ENCODE measurements at regions not wholly inside any gene's neighbourhood (a gene's known extent, or its start where the extent isn't known, plus 50 kb on each side); places are given as distances from the start of the nearest gene placed in this dataset.
A peak's percentile ranks its signal among the peaks of the same experiment; 100 is the strongest.

GRCh38 chr3:178381971-178382448 lies 154.2 kb upstream of the KCNMB2 start:
- H3K9me3 ChIP-seq (ENCODE audit: low read depth, low read length): no peaks in the 10 kb centered on the region; the same call in 1 of the 2 replicates
- TF ChIP-seq EZH2 (IDR thresholded peaks at IDR 0.05) (no peak), POLR2AphosphoS5 (IDR thresholded peaks at IDR 0.05; ENCODE audit: borderline replicate concordance, low read depth, low read length) (no peak), FOXP2 (optimal IDR thresholded peaks at IDR 0.05; ENCODE audit: control extremely low read depth, extremely low read length, insufficient read depth) (no peak)
- no peak for DNase-seq (ENCODE audit: low read depth, low spot score)
- H3K27ac ChIP-seq: no peak overlapping the region
- H3K4me3 ChIP-seq: no peak overlapping the region
- H3K9ac ChIP-seq (ENCODE audit: insufficient read length): no peak overlapping the region
- no peaks in the 10 kb centered on the region for H3K36me3 ChIP-seq (ENCODE audit: insufficient read depth, low read length)

- Histone ChIP-seq H3K36me3 (ENCODE audit: insufficient read depth, low read length) (no peaks in the 10 kb centered on the region), H3K9ac (ENCODE audit: insufficient read length) (no peak overlapping the region), H3K27ac (no peak overlapping the region), H3K4me3 (no peak overlapping the region), H3K9me3 (ENCODE audit: low read depth, low read length) (no peaks in the 10 kb centered on the region; the same call in 1 of the 2 replicates)
- no peak for TF ChIP-seq EZH2 (IDR thresholded peaks at IDR 0.05)
- TF ChIP-seq POLR2AphosphoS5 (IDR thresholded peaks at IDR 0.05; ENCODE audit: borderline replicate concordance, low read depth, low read length): no peak
- no peak for TF ChIP-seq FOXP2 (optimal IDR thresholded peaks at IDR 0.05; ENCODE audit: control extremely low read depth, extremely low read length, insufficient read depth)
- DNase-seq (ENCODE audit: low read depth, low spot score): no peak
Observed at GRCh38 chr3:178382449-178383061, 153.7 kb upstream of the KCNMB2 start.

GRCh38 chr3:178384321-178385230 lies 151.7 kb upstream of the KCNMB2 start:
- Histone ChIP-seq H3K36me3 (ENCODE audit: insufficient read depth, low read length) (no peaks in the 10 kb centered on the region), H3K4me3 (peak overlapping the region; percentile 26), H3K9ac (ENCODE audit: insufficient read length) (peak overlapping the region; percentile 2), H3K27ac (peak overlapping the region; percentile 76), H3K9me3 (ENCODE audit: low read depth, low read length) (no peaks in the 10 kb centered on the region; the same call in 1 of the 2 replicates)
- no peak for DNase-seq (ENCODE audit: low read depth, low spot score)
- TF ChIP-seq EZH2 (IDR thresholded peaks at IDR 0.05): no peak
- no peak for TF ChIP-seq FOXP2 (optimal IDR thresholded peaks at IDR 0.05; ENCODE audit: control extremely low read depth, extremely low read length, insufficient read depth)
- no peak for TF ChIP-seq POLR2AphosphoS5 (IDR thresholded peaks at IDR 0.05; ENCODE audit: borderline replicate concordance, low read depth, low read length)

GRCh38 chr3:178385280-178385952 lies 150.8 kb upstream of the KCNMB2 start:
- peak; percentile 69 for DNase-seq (ENCODE audit: low read depth, low spot score)
- Histone ChIP-seq H3K4me3 (peak overlapping the region; percentile 26), H3K9me3 (ENCODE audit: low read depth, low read length) (no peaks in the 10 kb centered on the region), H3K27ac (peak overlapping the region; percentile 76), H3K9ac (ENCODE audit: insufficient read length) (peak overlapping the region; percentile 2), H3K36me3 (ENCODE audit: insufficient read depth, low read length) (no peaks in the 10 kb centered on the region)
- TF ChIP-seq EZH2 (IDR thresholded peaks at IDR 0.05) (no peak), POLR2AphosphoS5 (IDR thresholded peaks at IDR 0.05; ENCODE audit: borderline replicate concordance, low read depth, low read length) (no peak), FOXP2 (optimal IDR thresholded peaks at IDR 0.05; ENCODE audit: control extremely low read depth, extremely low read length, insufficient read depth) (no peak)

GRCh38 chr3:178386401-178386800 lies 149.8 kb upstream of the KCNMB2 start:
- DNase-seq (ENCODE audit: low read depth, low spot score): no peak
- Histone ChIP-seq H3K9me3 (ENCODE audit: low read depth, low read length) (no peaks in the 10 kb centered on the region), H3K9ac (ENCODE audit: insufficient read length) (no peak overlapping the region), H3K27ac (no peak overlapping the region), H3K4me3 (no peak overlapping the region), H3K36me3 (ENCODE audit: insufficient read depth, low read length) (no peaks in the 10 kb centered on the region)
- TF ChIP-seq FOXP2 (optimal IDR thresholded peaks at IDR 0.05; ENCODE audit: control extremely low read depth, extremely low read length, insufficient read depth) (no peak), EZH2 (IDR thresholded peaks at IDR 0.05) (no peak), POLR2AphosphoS5 (IDR thresholded peaks at IDR 0.05; ENCODE audit: borderline replicate concordance, low read depth, low read length) (no peak)

GRCh38 chr3:178386880-178387279 lies 149.4 kb upstream of the KCNMB2 start:
- no peak for TF ChIP-seq POLR2AphosphoS5 (IDR thresholded peaks at IDR 0.05; ENCODE audit: borderline replicate concordance, low read depth, low read length)
- TF ChIP-seq FOXP2 (optimal IDR thresholded peaks at IDR 0.05; ENCODE audit: control extremely low read depth, extremely low read length, insufficient read depth): no peak
- no peak for TF ChIP-seq EZH2 (IDR thresholded peaks at IDR 0.05)
- Histone ChIP-seq H3K4me3 (no peak overlapping the region), H3K27ac (no peak overlapping the region), H3K9me3 (ENCODE audit: low read depth, low read length) (no peaks in the 10 kb centered on the region), H3K36me3 (ENCODE audit: insufficient read depth, low read length) (no peaks in the 10 kb centered on the region), H3K9ac (ENCODE audit: insufficient read length) (no peak overlapping the region)
- DNase-seq (ENCODE audit: low read depth, low spot score): no peak

- TF ChIP-seq EZH2 (IDR thresholded peaks at IDR 0.05): no peak
- no peak for TF ChIP-seq POLR2AphosphoS5 (IDR thresholded peaks at IDR 0.05; ENCODE audit: borderline replicate concordance, low read depth, low read length)
- TF ChIP-seq FOXP2 (optimal IDR thresholded peaks at IDR 0.05; ENCODE audit: control extremely low read depth, extremely low read length, insufficient read depth): no peak
- DNase-seq (ENCODE audit: low read depth, low spot score): no peak
- no peak overlapping the region for H3K4me3 ChIP-seq
- no peaks in the 10 kb centered on the region for H3K9me3 ChIP-seq (ENCODE audit: low read depth, low read length)
- no peak overlapping the region for H3K27ac ChIP-seq
- H3K36me3 ChIP-seq (ENCODE audit: insufficient read depth, low read length): no peaks in the 10 kb centered on the region
- no peak overlapping the region for H3K9ac ChIP-seq (ENCODE audit: insufficient read length)
Observed at GRCh38 chr3:178388473-178388872, 147.8 kb upstream of the KCNMB2 start.

- no peak overlapping the region for H3K27ac ChIP-seq
- H3K4me3 ChIP-seq: no peak overlapping the region
- DNase-seq (ENCODE audit: low read depth, low spot score): no peak
- TF ChIP-seq POLR2AphosphoS5 (IDR thresholded peaks at IDR 0.05; ENCODE audit: borderline replicate concordance, low read depth, low read length) (no peak), EZH2 (IDR thresholded peaks at IDR 0.05) (no peak), FOXP2 (optimal IDR thresholded peaks at IDR 0.05; ENCODE audit: control extremely low read depth, extremely low read length, insufficient read depth) (no peak)
- no peak overlapping the region for H3K9ac ChIP-seq (ENCODE audit: insufficient read length)
- no peaks in the 10 kb centered on the region for H3K9me3 ChIP-seq (ENCODE audit: low read depth, low read length)
- H3K36me3 ChIP-seq (ENCODE audit: insufficient read depth, low read length): no peaks in the 10 kb centered on the region
Observed at GRCh38 chr3:178389258-178389657, 147.0 kb upstream of the KCNMB2 start.

Measured in SK-N-MC (cell line).